HUES48 (cell line): ENCODE measurements at regions not wholly inside any gene's neighbourhood (a gene's known extent, or its start where the extent isn't known, plus 50 kb on each side); places are given as distances from the start of the nearest gene placed in this dataset.

Experiments used
- H3K27ac ChIP-seq: one replicate; pipeline ENCODE4 v1.7.0; 2013; ENCODE audit warnings: low read depth, low read length, inconsistent platforms
- H3K27me3 ChIP-seq: 2 replicates; pipeline ENCODE4 v1.6.1; 2013; ENCODE audit warnings: mild to moderate bottlenecking, low read length; ENCODE audit not compliant: control insufficient read depth, insufficient read depth
- H3K36me3 ChIP-seq: 2 replicates; pipeline ENCODE4 v1.6.1; 2013; ENCODE audit warnings: low read length; ENCODE audit not compliant: control insufficient read depth, insufficient read depth
- H3K4me1 ChIP-seq: 2 replicates; pipeline ENCODE4 v1.6.1; 2013; ENCODE audit warnings: mild to moderate bottlenecking, low read length; ENCODE audit not compliant: control insufficient read depth, insufficient read depth
- H3K4me3 ChIP-seq: 2 replicates; pipeline ENCODE4 v1.5.1; 2013; ENCODE audit warnings: mild to moderate bottlenecking, low read depth, low read length
- H3K9ac ChIP-seq: 2 replicates; pipeline ENCODE4 v1.6.1; 2013; ENCODE audit warnings: mild to moderate bottlenecking, low read depth, low read length, moderate library complexity
- H3K9me3 ChIP-seq: 2 replicates; pipeline ENCODE4 v1.6.1; 2013; ENCODE audit warnings: low read length; ENCODE audit not compliant: control insufficient read depth, insufficient read depth

DNA sequence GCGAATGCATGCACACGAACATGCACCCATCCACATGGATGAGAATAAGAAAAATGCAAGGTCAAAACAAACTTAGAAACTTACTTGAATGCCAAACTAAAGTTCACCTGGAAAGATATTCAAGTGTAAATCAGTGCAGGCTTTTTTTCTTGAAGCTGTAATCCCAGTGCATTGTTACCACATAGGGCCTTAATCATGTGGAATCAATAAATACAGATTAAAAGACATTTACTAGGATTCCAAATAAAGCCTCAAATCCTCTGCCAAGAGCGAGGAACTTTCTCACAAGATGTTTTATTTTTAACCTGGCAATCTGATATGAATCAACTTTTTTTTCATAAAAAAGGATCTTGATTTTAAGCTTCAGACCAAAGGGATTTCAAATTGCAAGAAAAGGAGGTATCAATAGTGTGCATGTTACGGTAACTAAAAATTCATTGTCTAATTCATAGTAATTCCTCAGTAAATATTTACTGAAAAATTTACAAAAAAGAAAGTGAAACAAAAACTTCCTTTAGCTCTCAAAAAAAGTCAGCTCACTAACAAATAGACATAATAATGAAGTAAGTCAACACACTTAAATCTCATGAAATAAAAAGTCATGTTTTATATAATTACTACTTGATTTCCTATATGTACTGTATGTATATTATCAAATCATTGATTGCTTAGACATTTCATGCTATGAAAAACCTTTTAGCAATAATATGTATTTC is 978.6 kb downstream of the PLOD2 start:
- H3K9ac ChIP-seq: no peak overlapping the region
- no peak overlapping the region for H3K27ac ChIP-seq
- H3K4me1 ChIP-seq: peaks cover 21% of the 10 kb centered on the region
- no peak overlapping the region; the same call in 1 of the 2 replicates for H3K4me3 ChIP-seq
- no peaks in the 10 kb centered on the region for H3K9me3 ChIP-seq
- H3K36me3 ChIP-seq: no peaks in the 10 kb centered on the region
- no peaks in the 10 kb centered on the region for H3K27me3 ChIP-seq

DNA sequence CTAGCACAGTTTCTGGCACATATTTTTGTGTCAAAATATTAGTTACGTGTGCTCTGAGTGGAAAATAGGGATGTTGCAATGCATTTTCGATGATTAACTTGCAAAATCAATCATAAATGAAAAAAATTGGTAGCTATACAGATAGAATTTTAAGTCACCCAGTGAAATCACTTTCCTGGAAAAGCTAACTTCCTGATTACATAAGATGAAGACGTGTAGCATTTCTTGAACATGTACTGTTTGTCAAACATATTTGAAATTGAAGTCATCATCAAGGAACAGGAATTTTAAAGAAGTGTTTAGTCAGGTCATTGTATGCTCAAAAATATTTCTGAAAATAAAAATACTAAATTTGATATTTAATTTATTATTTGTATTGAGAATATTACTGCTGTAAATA is 977.7 kb downstream of the PLOD2 start:
- Histone ChIP-seq H3K9ac (no peak overlapping the region), H3K36me3 (no peaks in the 10 kb centered on the region), H3K4me3 (no peak overlapping the region), H3K4me1 (peaks cover 21% of the 10 kb centered on the region), H3K27ac (no peak overlapping the region), H3K27me3 (no peaks in the 10 kb centered on the region), H3K9me3 (no peaks in the 10 kb centered on the region)

- no peak overlapping the region for H3K9ac ChIP-seq
- H3K36me3 ChIP-seq: no peaks in the 10 kb centered on the region
- no peaks in the 10 kb centered on the region for H3K9me3 ChIP-seq
- no peak overlapping the region for H3K4me3 ChIP-seq
- no peak overlapping the region for H3K27ac ChIP-seq
- H3K27me3 ChIP-seq: no peaks in the 10 kb centered on the region
- H3K4me1 ChIP-seq: no peaks in the 10 kb centered on the region
Measured at GRCh38 chr3:145188079-145188770, 972.8 kb downstream of the PLOD2 start.

DNA sequence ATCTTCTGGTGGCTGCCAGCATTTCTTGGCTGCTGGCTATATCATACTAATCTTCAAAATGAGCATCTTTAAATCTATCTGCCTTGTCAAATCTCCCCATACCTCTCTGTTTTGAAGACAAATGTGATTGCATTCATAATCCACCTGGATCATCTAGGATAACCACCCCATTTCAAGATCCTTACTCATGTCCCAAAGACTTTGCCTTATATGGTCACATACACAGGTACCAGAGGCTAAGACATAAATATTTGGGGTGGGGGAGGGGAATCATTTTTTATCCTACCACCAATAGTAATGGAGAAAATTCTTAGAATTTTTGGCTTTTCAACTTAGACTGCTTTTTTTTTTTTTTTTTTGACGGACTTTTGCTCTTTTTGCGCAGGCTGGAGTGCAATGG is 970.8 kb downstream of the PLOD2 start:
- Histone ChIP-seq H3K27me3 (no peaks in the 10 kb centered on the region), H3K4me1 (no peaks in the 10 kb centered on the region), H3K36me3 (no peaks in the 10 kb centered on the region), H3K9ac (no peak overlapping the region), H3K9me3 (no peaks in the 10 kb centered on the region), H3K27ac (no peak overlapping the region), H3K4me3 (no peak overlapping the region)

DNA sequence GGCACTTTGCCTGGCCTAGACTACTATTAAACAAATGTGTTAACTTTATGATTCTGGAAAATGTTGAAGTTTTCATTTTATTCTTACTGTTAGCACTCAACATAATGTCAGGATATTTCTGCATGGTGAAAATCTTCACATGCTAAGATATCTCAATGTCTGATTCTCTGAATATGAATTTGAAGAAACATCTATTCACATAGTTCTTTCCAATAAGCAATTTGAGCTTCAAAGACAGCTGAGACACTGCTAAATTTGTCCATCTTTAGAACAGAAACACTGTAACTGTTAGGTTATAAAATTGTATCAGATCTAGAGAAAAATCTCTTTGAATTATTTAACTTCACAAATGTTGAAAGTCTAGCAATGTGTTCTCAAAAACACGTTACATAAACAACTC is 970.2 kb downstream of the PLOD2 start:
- Histone ChIP-seq H3K27me3 (no peaks in the 10 kb centered on the region), H3K9ac (no peak overlapping the region), H3K4me1 (no peaks in the 10 kb centered on the region), H3K4me3 (no peak overlapping the region), H3K36me3 (no peaks in the 10 kb centered on the region), H3K27ac (no peak overlapping the region), H3K9me3 (no peaks in the 10 kb centered on the region)

DNA sequence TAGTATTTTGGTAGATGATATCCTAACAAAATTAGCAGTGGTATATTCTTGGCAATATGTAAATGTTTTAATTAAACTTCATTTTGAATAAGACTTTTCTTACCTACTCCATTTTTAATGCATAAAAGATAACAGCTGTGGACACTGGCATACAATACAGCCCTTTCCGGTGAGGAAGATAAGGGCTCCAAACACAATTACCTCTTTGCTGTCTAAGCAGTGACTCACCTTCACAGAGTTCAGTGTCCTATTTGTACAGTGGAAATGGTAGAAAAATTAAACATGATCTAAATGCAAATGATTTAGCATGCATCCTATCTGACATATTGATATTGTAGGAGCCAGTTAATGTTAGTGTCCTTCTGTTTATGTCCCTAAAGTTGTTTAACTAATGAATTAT is 969.4 kb downstream of the PLOD2 start:
- H3K9me3 ChIP-seq: no peaks in the 10 kb centered on the region
- H3K27ac ChIP-seq: no peak overlapping the region
- H3K27me3 ChIP-seq: no peaks in the 10 kb centered on the region
- no peaks in the 10 kb centered on the region for H3K4me1 ChIP-seq
- no peak overlapping the region for H3K9ac ChIP-seq
- H3K36me3 ChIP-seq: no peaks in the 10 kb centered on the region
- H3K4me3 ChIP-seq: no peak overlapping the region

GRCh38 chr3:145197051-145197820 is 963.7 kb downstream of the PLOD2 start:
- no peak overlapping the region for H3K27ac ChIP-seq
- H3K36me3 ChIP-seq: no peaks in the 10 kb centered on the region
- H3K9me3 ChIP-seq: peaks cover 3% of the 10 kb centered on the region; the same call in 1 of the 2 replicates
- no peak overlapping the region for H3K4me3 ChIP-seq
- no peak overlapping the region for H3K9ac ChIP-seq
- no peaks in the 10 kb centered on the region for H3K27me3 ChIP-seq
- H3K4me1 ChIP-seq: no peaks in the 10 kb centered on the region

DNA sequence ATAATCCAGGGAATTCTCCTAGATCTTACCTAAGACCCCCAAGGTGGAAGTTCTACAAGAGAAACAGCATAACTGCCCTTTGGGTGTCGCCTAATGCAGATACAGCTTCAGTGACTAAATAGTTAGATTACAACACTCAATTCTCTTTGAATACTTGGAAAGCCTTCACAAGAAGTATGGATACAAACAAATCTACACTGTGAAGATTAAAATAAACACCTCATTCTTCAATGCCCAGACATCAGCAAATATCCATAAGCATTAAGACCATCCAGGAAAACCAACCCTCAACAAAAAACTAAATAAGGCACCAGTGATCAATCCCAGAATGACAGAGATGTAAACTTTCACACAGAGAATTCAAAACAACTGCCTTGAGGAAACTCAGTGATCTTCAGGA is 963.2 kb downstream of the PLOD2 start:
- H3K9me3 ChIP-seq: peaks cover 3% of the 10 kb centered on the region; the same call in 1 of the 2 replicates
- no peak overlapping the region for H3K9ac ChIP-seq
- no peaks in the 10 kb centered on the region for H3K4me1 ChIP-seq
- no peak overlapping the region for H3K27ac ChIP-seq
- H3K36me3 ChIP-seq: no peaks in the 10 kb centered on the region
- no peaks in the 10 kb centered on the region for H3K27me3 ChIP-seq
- H3K4me3 ChIP-seq: no peak overlapping the region

DNA sequence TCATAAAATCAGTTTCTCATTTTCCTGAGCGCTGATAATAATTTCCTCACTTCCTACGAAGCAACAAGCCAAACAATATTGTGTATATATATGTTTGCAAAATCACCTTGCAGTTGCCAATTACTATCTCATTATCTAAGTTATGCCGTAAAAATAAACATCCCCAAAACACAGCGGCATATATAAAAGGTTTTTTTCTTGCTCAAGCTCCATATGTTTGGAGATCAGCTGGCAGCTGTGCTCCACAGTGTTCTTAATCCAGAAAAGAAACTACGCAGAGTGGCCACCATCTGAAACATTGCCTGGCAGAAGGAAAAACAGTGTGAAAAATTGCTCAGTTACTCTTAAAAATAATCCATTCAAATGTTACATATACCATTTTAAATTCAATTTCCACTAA is 951.4 kb downstream of the PLOD2 start:
- Histone ChIP-seq H3K4me1 (no peaks in the 10 kb centered on the region), H3K27me3 (no peaks in the 10 kb centered on the region), H3K4me3 (no peak overlapping the region), H3K9ac (no peak overlapping the region), H3K36me3 (no peaks in the 10 kb centered on the region), H3K9me3 (no peaks in the 10 kb centered on the region), H3K27ac (no peak overlapping the region)

DNA sequence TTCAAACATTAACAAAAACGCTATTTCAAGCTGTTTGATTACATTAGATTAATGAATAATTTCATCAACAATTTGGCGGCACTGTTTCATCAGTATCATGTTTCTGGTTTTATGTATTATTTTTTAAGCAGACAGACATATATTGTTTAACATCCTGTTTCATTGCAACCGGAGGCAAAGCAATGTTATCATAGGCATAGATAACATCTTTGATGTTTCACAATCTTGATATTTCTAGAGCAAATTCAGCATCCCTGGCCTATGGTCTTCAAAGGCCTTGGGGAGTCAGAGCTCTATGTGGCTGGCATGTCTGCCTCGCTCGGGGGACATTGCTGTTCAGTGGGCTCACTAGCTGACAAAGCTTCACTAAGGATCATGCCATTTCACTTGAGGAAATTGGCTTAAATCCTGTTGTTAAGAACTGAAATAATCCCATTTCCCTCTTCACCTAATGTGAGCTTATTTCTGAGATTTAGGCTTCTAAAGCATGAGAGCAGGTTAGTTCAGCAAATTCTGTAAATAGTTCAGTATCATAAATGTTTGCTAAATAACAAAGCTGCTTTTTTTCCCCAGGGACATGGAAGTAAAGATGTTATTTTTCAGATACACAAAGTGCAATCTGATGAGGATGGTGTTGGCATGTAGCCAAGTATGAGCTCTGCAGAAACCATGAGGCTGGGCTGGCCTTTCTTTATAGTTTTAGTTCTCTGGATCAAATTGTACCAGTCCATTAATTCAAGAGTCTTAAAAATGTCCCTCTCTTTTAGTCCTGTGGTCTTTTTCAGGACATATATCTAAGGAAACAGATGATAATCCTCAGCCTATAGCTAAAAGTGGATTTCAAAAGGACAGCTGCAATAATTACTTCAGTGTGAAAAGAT is 941.4 kb downstream of the PLOD2 start:
- H3K9me3 ChIP-seq: no peaks in the 10 kb centered on the region
- H3K9ac ChIP-seq: no peak overlapping the region
- no peaks in the 10 kb centered on the region for H3K36me3 ChIP-seq
- H3K27ac ChIP-seq: no peak overlapping the region
- no peaks in the 10 kb centered on the region for H3K27me3 ChIP-seq
- no peaks in the 10 kb centered on the region for H3K4me1 ChIP-seq
- H3K4me3 ChIP-seq: no peak overlapping the region
